CD4-positive, alpha-beta memory T cell (primary cell): ENCODE measurements at regions not wholly inside any gene's neighbourhood (a gene's known extent, or its start where the extent isn't known, plus 50 kb on each side); places are given as distances from the start of the nearest gene placed in this dataset.

Experiments used
- CTCF ChIA-PET: fragments of 350-600 bp; sonication (Branson Sonifier 250); formaldehyde crosslinking; loops from one replicate; lab custom pipeline; 2021; ENCODE audit warnings: inconsistent platforms; ENCODE audit not compliant: partially characterized antibody; lab: Charles Lee
- POLR2A ChIA-PET: fragments of 350-600 bp; sonication (Branson Sonifier 250); formaldehyde crosslinking; loops from one replicate; lab custom pipeline; 2021; ENCODE audit not compliant: partially characterized antibody; lab: Charles Lee
- DNase-seq, 5 donors: peaks; one replicate each; pipeline versions ENCODE4 v3.0.0 to v3.0.0-alpha.2; 2020 to 2022; ENCODE audit warnings: mixed read lengths in 1 of 5
- H3K27ac ChIP-seq: one replicate; pipeline ENCODE4 v1.7.0; 2013; ENCODE audit warnings: low read depth, low read length
- H3K27me3 ChIP-seq: 2 replicates; pipeline ENCODE4 v1.7.0; 2013; ENCODE audit warnings: mild to moderate bottlenecking, low read length, moderate library complexity; ENCODE audit not compliant: insufficient read depth
- H3K36me3 ChIP-seq: 2 replicates; pipeline ENCODE4 v1.7.0; 2013; ENCODE audit warnings: mild to moderate bottlenecking, low read length, moderate library complexity; ENCODE audit not compliant: insufficient read depth
- H3K4me1 ChIP-seq: 2 replicates; pipeline ENCODE4 v1.7.0; 2013; ENCODE audit warnings: mild to moderate bottlenecking, low read length, moderate library complexity; ENCODE audit not compliant: insufficient read depth
- H3K4me3 ChIP-seq, 2 donors: one replicate each; pipeline ENCODE4 v1.7.0; 2013; ENCODE audit warnings: low read length in 2 of 2, mild to moderate bottlenecking in 1 of 2
- H3K9me3 ChIP-seq, 2 donors: one replicate each; pipeline ENCODE4 v1.7.0; 2013; ENCODE audit warnings: low read length in 2 of 2, control low read depth in 1 of 2; ENCODE audit not compliant: control insufficient read depth in 1 of 2
- H3K27ac Mint-ChIP-seq, 7 donors: one replicate each; pipeline ENCODE4 v1.8.0; 2020 to 2021; ENCODE audit warnings: mixed read lengths in 7 of 7, mild to moderate bottlenecking in 6 of 7, inconsistent platforms in 3 of 7, moderate library complexity in 3 of 7
- H3K27me3 Mint-ChIP-seq, 2 donors: one replicate each; pipeline ENCODE4 v1.8.0; 2020 to 2021; ENCODE audit warnings: mixed read lengths in 2 of 2
- H3K36me3 Mint-ChIP-seq, 2 donors: one replicate each; pipeline ENCODE4 v1.8.0; 2020 to 2021; ENCODE audit warnings: mixed read lengths in 2 of 2, inconsistent platforms in 1 of 2, mild to moderate bottlenecking in 1 of 2
- H3K4me1 Mint-ChIP-seq, 4 donors: one replicate each; pipeline ENCODE4 v1.8.0; 2020 to 2021; ENCODE audit warnings: mixed read lengths in 4 of 4, mild to moderate bottlenecking in 1 of 4
- H3K4me3 Mint-ChIP-seq, 8 donors: one replicate each; pipeline ENCODE4 v1.8.0; 2020 to 2021; ENCODE audit warnings: mixed read lengths in 8 of 8, mild to moderate bottlenecking in 7 of 8, moderate library complexity in 6 of 8, inconsistent platforms in 3 of 8
- H3K9me3 Mint-ChIP-seq, 8 donors: one replicate each; pipeline ENCODE4 v1.8.0; 2020 to 2021; ENCODE audit warnings: mixed read lengths in 8 of 8, mild to moderate bottlenecking in 5 of 8, inconsistent platforms in 3 of 8, moderate library complexity in 1 of 8
- intact Hi-C: fragments of 100-400 bp; cut with micrococcal nuclease; formaldehyde crosslinking; loops from one replicate; pipeline ENCODE4 v1.15.1; 2023

DNA sequence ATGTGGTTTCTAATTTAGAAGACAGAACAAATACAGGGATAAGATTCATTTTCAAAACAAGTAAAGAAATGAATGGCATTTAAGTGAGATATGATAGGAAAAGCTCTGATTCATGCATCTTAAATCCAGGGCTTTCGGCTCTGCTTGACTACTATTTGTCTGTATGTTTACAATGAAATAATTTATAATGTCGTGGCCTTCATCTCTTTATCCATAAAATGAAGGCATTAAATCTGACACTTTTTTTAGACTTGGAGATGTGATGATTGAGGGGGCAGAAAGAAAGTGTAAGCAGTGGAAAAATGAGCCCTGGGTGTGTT lies 115.7 kb upstream of the KIT start:
- no peak for DNase-seq
- H3K36me3 ChIP-seq = no peaks in the 10 kb centered on the region
- no peak overlapping the region for H3K27ac ChIP-seq
- intact Hi-C loops = no loop called here
- no peaks in the 10 kb centered on the region for H3K4me1 ChIP-seq
- no peaks in the 10 kb centered on the region for H3K27me3 ChIP-seq
- Mint-ChIP-seq H3K27me3 (peaks cover 0 to 5% of the 10 kb centered on the region in 2 donors), H3K27ac (no peak overlapping the region), H3K4me3 (no peak overlapping the region), H3K4me1 (no peaks in the 10 kb centered on the region), H3K9me3 (no peaks in the 10 kb centered on the region), H3K36me3 (no peaks in the 10 kb centered on the region)
- ChIA-PET POLR2A (no interaction called here), CTCF (no interaction called here)
- no peaks in the 10 kb centered on the region for H3K9me3 ChIP-seq
- H3K4me3 ChIP-seq = no peak overlapping the region

DNA sequence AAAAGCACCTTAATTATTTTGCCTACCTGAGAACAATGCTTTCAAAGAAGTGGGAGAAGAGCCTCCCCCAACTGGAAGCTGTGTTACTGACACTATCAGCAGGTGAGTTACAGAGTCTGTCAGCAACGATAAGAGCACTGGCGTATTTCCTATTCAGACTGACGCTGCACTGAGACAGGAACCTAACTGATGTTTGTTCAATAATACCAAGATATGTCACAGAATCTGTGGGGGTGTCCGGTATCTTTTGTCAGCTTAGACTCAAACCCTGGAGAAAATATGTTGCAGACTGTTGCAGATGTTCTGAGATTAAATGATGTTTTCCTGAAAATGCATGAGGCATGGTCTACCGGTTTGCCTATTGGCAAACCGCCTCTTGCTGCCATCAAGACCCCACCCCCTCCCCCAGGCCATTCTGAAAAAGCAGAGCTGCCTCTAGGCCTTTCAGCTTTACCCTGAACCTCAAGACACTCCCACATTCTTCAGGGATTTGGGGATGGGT lies 115.2 kb upstream of the KIT start:
- Mint-ChIP-seq H3K36me3 (no peaks in the 10 kb centered on the region), H3K27ac (no peak overlapping the region), H3K4me3 (no peak overlapping the region), H3K27me3 (peaks cover 0 to 5% of the 10 kb centered on the region in 2 donors), H3K9me3 (no peaks in the 10 kb centered on the region), H3K4me1 (no peaks in the 10 kb centered on the region)
- no peak for DNase-seq
- H3K4me3 ChIP-seq = no peak overlapping the region
- ChIA-PET POLR2A (no interaction called here), CTCF (no interaction called here)
- H3K9me3 ChIP-seq = no peaks in the 10 kb centered on the region
- H3K27ac ChIP-seq = no peak overlapping the region
- H3K27me3 ChIP-seq = no peaks in the 10 kb centered on the region
- intact Hi-C loops = no loop called here
- H3K36me3 ChIP-seq = no peaks in the 10 kb centered on the region
- no peaks in the 10 kb centered on the region for H3K4me1 ChIP-seq

DNA sequence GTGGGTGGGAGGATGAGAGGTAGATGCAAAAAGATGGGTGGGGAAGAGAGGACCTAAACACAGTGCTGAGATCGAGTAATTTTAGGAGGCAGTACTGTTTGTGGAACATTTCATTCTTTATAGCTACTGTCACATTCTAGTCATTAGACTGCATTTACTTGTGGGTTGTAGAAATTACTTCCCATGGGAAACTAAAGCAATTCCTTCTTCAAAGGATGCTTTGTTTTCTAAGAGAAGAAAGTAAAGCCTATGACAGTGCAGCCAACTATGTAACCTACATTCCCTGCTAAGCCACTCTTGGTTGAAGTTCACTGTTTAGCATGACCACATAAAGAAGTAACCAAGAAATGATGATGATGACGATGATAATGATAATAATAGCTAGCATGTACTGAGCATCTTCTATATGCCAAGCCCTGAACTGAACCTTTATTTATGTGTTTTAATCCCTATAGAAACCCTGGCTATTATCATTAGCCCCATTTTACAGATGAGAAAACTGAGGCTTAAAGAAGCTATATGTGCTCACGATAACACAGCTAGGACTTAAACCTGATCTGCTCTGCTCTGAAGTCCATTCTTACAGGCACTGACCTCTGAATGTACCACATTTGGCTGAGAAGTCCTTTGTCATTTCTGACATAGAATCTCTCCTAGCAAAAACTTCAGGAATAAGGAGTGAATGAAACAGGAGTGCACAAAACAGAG lies 114.5 kb upstream of the KIT start:
- Mint-ChIP-seq H3K4me1 (peaks cover 0 to 5% (median 0%) of the 10 kb centered on the region in 4 donors), H3K27me3 (peaks cover 0 to 5% of the 10 kb centered on the region in 2 donors), H3K36me3 (no peaks in the 10 kb centered on the region), H3K9me3 (no peaks in the 10 kb centered on the region), H3K27ac (no peak overlapping the region), H3K4me3 (no peak overlapping the region)
- no peak for DNase-seq
- intact Hi-C loops = no loop called here
- Histone ChIP-seq H3K4me1 (no peaks in the 10 kb centered on the region), H3K4me3 (no peak overlapping the region), H3K27ac (no peak overlapping the region), H3K36me3 (no peaks in the 10 kb centered on the region), H3K27me3 (no peaks in the 10 kb centered on the region), H3K9me3 (no peaks in the 10 kb centered on the region)
- CTCF ChIA-PET = no interaction called here
- POLR2A ChIA-PET = no interaction called here

DNA sequence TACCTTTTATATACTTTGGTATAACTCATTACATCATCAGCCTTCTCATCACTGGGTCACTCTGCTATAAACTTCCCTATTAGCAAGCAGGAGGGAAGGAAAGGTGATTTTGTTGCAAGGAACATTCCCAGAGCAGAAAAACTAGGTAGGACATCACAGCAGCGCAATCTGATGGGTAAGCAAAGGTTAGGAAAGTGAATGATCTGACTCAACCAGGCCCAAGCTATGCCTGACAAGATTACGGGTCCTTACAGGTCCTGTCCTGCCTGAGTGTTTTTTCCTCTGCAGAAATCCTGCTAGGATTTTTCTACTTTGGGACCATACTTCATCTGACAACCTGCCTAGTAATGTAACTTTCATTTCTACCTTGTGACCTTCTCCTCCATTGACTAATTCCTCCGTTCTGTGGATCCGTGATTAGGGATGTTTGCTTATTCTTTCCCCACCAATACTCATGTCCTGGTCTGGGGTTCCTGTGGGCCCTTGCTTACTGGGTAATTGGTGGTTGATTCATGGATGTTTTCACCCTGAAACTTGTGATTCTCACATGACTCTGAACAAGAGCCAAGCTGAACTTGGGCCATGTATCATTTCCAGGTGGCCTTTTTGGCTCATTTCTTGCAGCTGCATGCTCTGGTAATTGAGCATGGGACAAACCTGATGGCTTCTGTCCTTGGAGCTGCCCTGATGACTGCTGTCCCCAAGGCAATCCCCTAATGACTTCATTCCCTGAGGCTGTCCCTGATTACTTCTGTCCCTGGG lies 111.9 kb upstream of the KIT start:
- CTCF ChIA-PET = no interaction called here
- no peaks in the 10 kb centered on the region for H3K4me1 ChIP-seq
- Mint-ChIP-seq H3K36me3 (no peaks in the 10 kb centered on the region), H3K4me3 (no peak overlapping the region), H3K4me1 (peaks cover 0 to 5% (median 0%) of the 10 kb centered on the region in 4 donors), H3K27ac (no peak overlapping the region), H3K27me3 (peaks cover 0 to 1% of the 10 kb centered on the region in 2 donors), H3K9me3 (no peaks in the 10 kb centered on the region)
- H3K9me3 ChIP-seq = no peaks in the 10 kb centered on the region
- no peaks in the 10 kb centered on the region for H3K36me3 ChIP-seq
- no peak for DNase-seq
- no peak overlapping the region for H3K27ac ChIP-seq
- H3K4me3 ChIP-seq = no peak overlapping the region
- POLR2A ChIA-PET = no interaction called here
- intact Hi-C loops = no loop called here
- H3K27me3 ChIP-seq = no peaks in the 10 kb centered on the region

DNA sequence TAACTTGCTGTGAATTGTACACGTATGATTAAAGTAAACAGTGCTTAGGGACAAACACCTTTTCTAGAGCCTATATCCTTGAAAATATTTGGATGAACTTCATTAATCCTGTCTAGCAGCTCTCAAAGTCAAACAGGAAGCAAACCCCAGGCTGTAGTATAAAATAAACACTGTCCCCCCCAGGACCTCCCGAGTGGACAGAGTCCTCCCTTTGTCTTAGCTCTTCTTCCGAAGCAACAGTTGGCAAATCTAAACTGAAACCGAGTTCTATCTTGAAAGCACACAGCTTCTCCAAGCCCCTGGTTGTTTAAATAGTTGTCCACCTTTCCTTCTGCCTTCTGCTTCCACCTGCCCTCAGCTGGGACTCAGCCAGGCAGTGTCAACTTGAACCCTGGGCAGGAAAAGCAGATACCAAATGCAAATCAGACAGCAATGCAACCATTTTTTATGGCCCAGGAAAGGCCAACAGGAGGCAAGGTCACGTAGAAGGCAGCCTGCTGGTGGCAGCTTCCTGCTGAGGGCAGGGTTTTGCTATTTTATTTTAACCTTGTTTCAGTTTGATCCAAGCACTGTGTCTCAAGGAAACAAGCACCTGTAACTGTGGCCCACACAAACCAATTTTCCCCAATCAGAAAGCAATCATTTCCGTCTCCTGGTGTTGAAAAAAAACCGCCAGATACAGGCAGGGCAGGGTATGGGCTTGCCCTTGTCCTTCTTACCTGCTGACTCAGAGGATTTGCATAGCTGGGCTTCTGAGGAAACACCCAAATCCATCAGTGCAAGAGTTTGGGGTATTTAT lies 110.3 kb upstream of the KIT start:
- Histone ChIP-seq H3K9me3 (no peaks in the 10 kb centered on the region), H3K27ac (no peak overlapping the region), H3K36me3 (no peaks in the 10 kb centered on the region), H3K4me1 (no peaks in the 10 kb centered on the region), H3K4me3 (no peak overlapping the region), H3K27me3 (no peaks in the 10 kb centered on the region)
- ChIA-PET CTCF (no interaction called here), POLR2A (no interaction called here)
- intact Hi-C loops = no loop called here
- H3K27ac Mint-ChIP-seq = peak overlapping the region in 2 of 7 donors; percentile 1 to 20
- H3K4me3 Mint-ChIP-seq = no peak overlapping the region
- H3K4me1 Mint-ChIP-seq = peaks cover 0 to 5% (median 0%) of the 10 kb centered on the region in 4 donors
- H3K27me3 Mint-ChIP-seq = peaks cover 0 to 1% of the 10 kb centered on the region in 2 donors
- H3K36me3 Mint-ChIP-seq = no peaks in the 10 kb centered on the region
- DNase-seq = no peak
- no peaks in the 10 kb centered on the region for H3K9me3 Mint-ChIP-seq

DNA sequence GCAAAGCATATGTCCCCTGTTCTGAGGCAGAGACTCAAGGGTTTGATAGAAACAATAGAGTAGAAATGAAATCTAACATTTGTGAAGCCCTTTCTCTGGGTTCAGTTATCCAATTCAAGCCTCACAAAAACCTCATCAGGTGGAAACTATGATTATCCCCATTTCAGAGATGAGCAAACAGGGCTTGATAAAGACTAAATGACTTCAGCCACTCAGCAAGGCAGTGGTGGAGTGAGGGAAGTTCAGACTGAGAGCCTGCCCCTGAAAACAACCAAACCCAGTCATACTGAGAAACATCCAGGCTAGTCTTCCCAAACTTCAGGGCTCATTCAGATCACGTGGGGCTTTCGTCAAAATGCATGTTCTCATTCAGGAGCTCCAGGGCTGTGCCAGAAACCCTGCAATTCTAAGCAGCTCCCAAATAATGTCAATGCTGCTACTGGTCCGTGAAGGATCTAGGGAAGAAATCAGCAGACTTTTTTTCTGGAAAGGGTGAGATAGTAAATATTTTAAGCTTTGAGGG lies 109.6 kb upstream of the KIT start:
- peaks cover 0 to 5% (median 0%) of the 10 kb centered on the region in 4 donors for H3K4me1 Mint-ChIP-seq
- intact Hi-C loops = no loop called here
- ChIA-PET POLR2A (no interaction called here), CTCF (no interaction called here)
- H3K27me3 Mint-ChIP-seq = peaks cover under 1 to 2% of the 10 kb centered on the region in 2 donors
- H3K4me3 Mint-ChIP-seq = no peak overlapping the region
- H3K27ac ChIP-seq = no peak overlapping the region
- H3K9me3 Mint-ChIP-seq = no peaks in the 10 kb centered on the region
- H3K4me3 ChIP-seq = no peak overlapping the region
- no peak for DNase-seq
- H3K4me1 ChIP-seq = no peaks in the 10 kb centered on the region
- no peaks in the 10 kb centered on the region for H3K36me3 Mint-ChIP-seq
- H3K9me3 ChIP-seq = no peaks in the 10 kb centered on the region
- no peaks in the 10 kb centered on the region for H3K27me3 ChIP-seq
- H3K27ac Mint-ChIP-seq = no peak overlapping the region
- no peaks in the 10 kb centered on the region for H3K36me3 ChIP-seq

DNA sequence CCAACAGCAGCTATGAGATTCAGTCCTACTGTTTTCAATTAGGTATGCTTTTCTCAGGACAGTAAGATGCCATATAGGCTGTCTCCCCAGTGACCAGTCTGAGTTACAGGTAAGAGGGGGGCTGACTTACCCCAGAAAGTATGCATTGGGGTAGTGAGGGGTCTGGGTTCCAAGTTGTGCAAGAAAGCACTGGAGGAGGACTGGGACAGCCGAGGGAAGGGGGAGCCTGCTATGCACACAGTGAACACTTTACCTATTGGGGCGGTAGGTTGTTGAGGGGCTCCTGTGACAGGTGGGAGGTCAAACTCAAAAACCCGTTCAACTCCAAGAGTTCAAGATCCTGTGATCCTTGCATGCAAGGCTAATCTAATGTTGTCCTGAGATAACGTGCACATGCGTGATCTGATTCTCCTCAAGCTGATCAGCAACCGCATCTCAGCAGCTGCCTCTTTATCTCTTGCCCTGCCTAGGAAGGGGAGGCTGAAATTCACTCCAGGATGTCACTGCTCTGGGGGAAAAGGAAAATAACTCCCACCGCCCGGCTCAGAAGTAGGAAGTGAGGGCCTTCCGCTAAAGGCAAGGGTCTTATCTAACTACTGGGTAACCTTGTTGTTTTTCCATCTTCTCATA lies 108.8 kb upstream of the KIT start:
- Mint-ChIP-seq H3K4me3 (no peak overlapping the region), H3K36me3 (no peaks in the 10 kb centered on the region), H3K27ac (no peak overlapping the region), H3K9me3 (no peaks in the 10 kb centered on the region), H3K4me1 (peaks cover 0 to 5% (median 0%) of the 10 kb centered on the region in 4 donors), H3K27me3 (peaks cover 2% of the 10 kb centered on the region in 2 donors)
- Histone ChIP-seq H3K27ac (no peak overlapping the region), H3K9me3 (no peaks in the 10 kb centered on the region), H3K4me3 (no peak overlapping the region), H3K36me3 (no peaks in the 10 kb centered on the region), H3K4me1 (no peaks in the 10 kb centered on the region), H3K27me3 (no peaks in the 10 kb centered on the region)
- POLR2A ChIA-PET = no interaction called here
- DNase-seq = no peak
- CTCF ChIA-PET = no interaction called here
- intact Hi-C loops = no loop called here
